Lung (tissue), 11 donors: ENCODE measurements at regions not wholly inside any gene's neighbourhood (a gene's known extent, or its start where the extent isn't known, plus 50 kb on each side); places are given as distances from the start of the nearest gene placed in this dataset.
A peak's percentile ranks its signal among the peaks of the same experiment; 100 is the strongest.

Experiments
- ATAC-seq: fragments of 200-7000 bp; cut with Tn5 transposase; one replicate; pipeline ENCODE4 v1.9.1; 2020; ENCODE audit warnings: moderate number of reproducible peaks; ENCODE audit not compliant: insufficient read depth, low FRiP score
- DNase-seq, 3 donors: peaks; one replicate each; pipeline ENCODE4 v3.0.0-alpha.2; 2013 to 2017
- H3K27ac ChIP-seq, 2 donors: one replicate each; pipeline ENCODE4 v1.5.1; 2013; ENCODE audit warnings: mild to moderate bottlenecking in 2 of 2, moderate library complexity in 2 of 2, control low read depth in 1 of 2, inconsistent platforms in 1 of 2, low read depth in 1 of 2, low read length in 1 of 2
- H3K27me3 ChIP-seq, 3 donors: one replicate each; pipeline ENCODE4 v1.5.1; 2013; ENCODE audit warnings: low read length in 2 of 3; ENCODE audit not compliant: control insufficient read depth in 3 of 3, insufficient read depth in 3 of 3
- H3K36me3 ChIP-seq, 4 donors: one replicate each; pipeline ENCODE4 v1.5.1; 2013; ENCODE audit warnings: low read length in 4 of 4, mild to moderate bottlenecking in 1 of 4, moderate library complexity in 1 of 4; ENCODE audit not compliant: control insufficient read depth in 4 of 4, insufficient read depth in 4 of 4
- H3K4me1 ChIP-seq, 5 donors: one replicate each; pipeline ENCODE4 v1.5.1; 2013; ENCODE audit warnings: low read length in 5 of 5, mild to moderate bottlenecking in 2 of 5, moderate library complexity in 1 of 5; ENCODE audit not compliant: control insufficient read depth in 5 of 5, insufficient read depth in 5 of 5
- H3K4me3 ChIP-seq: one replicate; pipeline ENCODE4 v1.5.1; 2013; ENCODE audit warnings: mild to moderate bottlenecking, control low read depth, moderate library complexity
- H3K9ac ChIP-seq, 2 donors: one replicate each; pipeline ENCODE4 v1.5.1; 2013; ENCODE audit warnings: low read length in 2 of 2, control low read depth in 1 of 2; ENCODE audit not compliant: insufficient read depth in 1 of 2
- H3K9me3 ChIP-seq, 4 donors: one replicate each; pipeline ENCODE4 v1.5.1; 2013; ENCODE audit warnings: low read length in 3 of 4, mild to moderate bottlenecking in 1 of 4, moderate library complexity in 1 of 4; ENCODE audit not compliant: control insufficient read depth in 4 of 4, insufficient read depth in 3 of 4
- WGBS, 2 donors: extraction: QIAGEN DNeasy Blood & Tissue Kit; methylation state at CpG; one replicate each; pipeline ENCODE4 v1.1.7; 2013; 5-methylcytosine and 5-hydroxymethylcytosine counted together
- TF ChIP-seq, protein P1 (sequence below): IDR thresholded peaks from 2 replicates; pipeline ENCODE4 v1.5.1; 2012; ENCODE audit warnings: mild to moderate bottlenecking; ENCODE audit errors: control extremely low read depth, extremely low read depth
- donor health status: control.
- donor health status: control.
- donor health status: Bipolar disorder and iron deficiency.
- donor health status: healthy.
- donor health status: DM: yes; HTN: yes; CAD: no.

DNA sequence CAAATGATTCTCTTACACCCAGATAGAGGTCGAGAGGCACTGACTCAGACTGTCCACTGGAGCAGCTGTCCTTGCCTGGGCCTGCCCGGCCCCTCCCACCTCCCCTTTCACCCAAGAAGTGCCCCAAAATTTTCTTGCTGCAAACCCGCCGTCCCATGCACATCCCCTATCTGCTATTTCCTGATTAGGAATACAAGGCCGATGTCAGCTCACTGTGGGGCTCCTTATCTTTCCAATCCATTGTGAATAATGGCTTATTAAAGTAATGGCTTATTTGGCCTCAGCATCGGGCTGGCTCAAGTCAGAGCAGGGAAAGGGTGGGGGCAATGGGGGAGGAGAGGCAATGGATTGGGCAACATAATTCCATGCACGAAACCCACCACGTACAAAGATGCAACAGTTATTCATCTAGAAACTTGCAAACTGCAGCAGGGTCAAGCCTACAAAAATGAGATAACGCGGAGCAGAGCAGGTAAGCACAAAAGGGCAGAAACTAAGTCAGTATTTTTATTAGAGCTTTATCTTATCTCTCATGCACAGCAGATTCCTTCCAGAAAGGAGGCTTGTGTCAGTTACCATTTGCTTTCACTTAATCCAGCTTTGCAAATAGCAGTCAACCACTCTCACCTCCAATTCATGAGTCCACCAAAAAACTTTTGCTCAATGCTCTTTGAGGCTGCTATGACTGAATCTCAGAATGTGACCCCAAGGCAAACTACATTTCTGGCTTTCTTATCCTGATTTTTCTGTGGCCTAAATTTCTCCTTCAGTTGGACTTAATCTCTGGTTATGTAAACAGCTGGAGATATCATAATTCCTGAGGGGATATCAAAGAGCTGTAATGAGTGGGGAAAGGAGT is 138.2 kb upstream of the OSMR start:
- Histone ChIP-seq H3K4me1 (peaks cover 0 to 54% (median 14%) of the 10 kb centered on the region in 5 donors), H3K36me3 (no peaks in the 10 kb centered on the region), H3K27me3 (no peaks in the 10 kb centered on the region), H3K9me3 (no peaks in the 10 kb centered on the region), H3K27ac (no peak overlapping the region), H3K4me3 (no peak overlapping the region), H3K9ac (no peak overlapping the region)
- DNase-seq = peak; percentile 46 to 77 (median 75)
- TF ChIP-seq, protein P1, sequence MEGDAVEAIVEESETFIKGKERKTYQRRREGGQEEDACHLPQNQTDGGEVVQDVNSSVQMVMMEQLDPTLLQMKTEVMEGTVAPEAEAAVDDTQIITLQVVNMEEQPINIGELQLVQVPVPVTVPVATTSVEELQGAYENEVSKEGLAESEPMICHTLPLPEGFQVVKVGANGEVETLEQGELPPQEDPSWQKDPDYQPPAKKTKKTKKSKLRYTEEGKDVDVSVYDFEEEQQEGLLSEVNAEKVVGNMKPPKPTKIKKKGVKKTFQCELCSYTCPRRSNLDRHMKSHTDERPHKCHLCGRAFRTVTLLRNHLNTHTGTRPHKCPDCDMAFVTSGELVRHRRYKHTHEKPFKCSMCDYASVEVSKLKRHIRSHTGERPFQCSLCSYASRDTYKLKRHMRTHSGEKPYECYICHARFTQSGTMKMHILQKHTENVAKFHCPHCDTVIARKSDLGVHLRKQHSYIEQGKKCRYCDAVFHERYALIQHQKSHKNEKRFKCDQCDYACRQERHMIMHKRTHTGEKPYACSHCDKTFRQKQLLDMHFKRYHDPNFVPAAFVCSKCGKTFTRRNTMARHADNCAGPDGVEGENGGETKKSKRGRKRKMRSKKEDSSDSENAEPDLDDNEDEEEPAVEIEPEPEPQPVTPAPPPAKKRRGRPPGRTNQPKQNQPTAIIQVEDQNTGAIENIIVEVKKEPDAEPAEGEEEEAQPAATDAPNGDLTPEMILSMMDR = no peak
- 73 to 77% methylated on average over 10 of the region's 10 CpGs for WGBS, 2 donors
- no peak for ATAC-seq

GRCh38 chr5:38709678-38710306 is 136.0 kb upstream of the OSMR start:
- TF ChIP-seq, protein P1 = no peak

GRCh38 chr5:38710627-38711026 is 135.2 kb upstream of the OSMR start:
- Histone ChIP-seq H3K27ac (no peak overlapping the region), H3K4me3 (no peak overlapping the region), H3K36me3 (no peaks in the 10 kb centered on the region), H3K9me3 (no peaks in the 10 kb centered on the region), H3K27me3 (no peaks in the 10 kb centered on the region), H3K9ac (no peak overlapping the region), H3K4me1 (peaks cover 0 to 54% (median 14%) of the 10 kb centered on the region in 5 donors)
- 89% methylated on average over 2 of the region's 2 CpGs for WGBS, 2 donors
- TF ChIP-seq, protein P1 = no peak
- ATAC-seq = no peak
- peak in 2 of 3 donors; percentile 66 to 73 for DNase-seq

More at GRCh38 chr5:38709678-38710306, 136.0 kb upstream of the OSMR start:
- no peak overlapping the region for H3K4me3 ChIP-seq
- H3K27ac ChIP-seq = no peak overlapping the region
- H3K9me3 ChIP-seq = no peaks in the 10 kb centered on the region
- 78 to 83% methylated on average over 2 of the region's 2 CpGs for WGBS, 2 donors
- no peak for ATAC-seq
- no peaks in the 10 kb centered on the region for H3K27me3 ChIP-seq
- no peak overlapping the region for H3K9ac ChIP-seq
- no peak for DNase-seq
- H3K4me1 ChIP-seq = peaks cover 0 to 54% (median 14%) of the 10 kb centered on the region in 5 donors
- no peaks in the 10 kb centered on the region for H3K36me3 ChIP-seq
